ENCODE measurements at regions not wholly inside any gene's neighbourhood (a gene's known extent, or its start where the extent isn't known, plus 50 kb on each side); places are given as distances from the start of the nearest gene placed in this dataset.
A peak's percentile ranks its signal among the peaks of the same experiment; 100 is the strongest.

DNA sequence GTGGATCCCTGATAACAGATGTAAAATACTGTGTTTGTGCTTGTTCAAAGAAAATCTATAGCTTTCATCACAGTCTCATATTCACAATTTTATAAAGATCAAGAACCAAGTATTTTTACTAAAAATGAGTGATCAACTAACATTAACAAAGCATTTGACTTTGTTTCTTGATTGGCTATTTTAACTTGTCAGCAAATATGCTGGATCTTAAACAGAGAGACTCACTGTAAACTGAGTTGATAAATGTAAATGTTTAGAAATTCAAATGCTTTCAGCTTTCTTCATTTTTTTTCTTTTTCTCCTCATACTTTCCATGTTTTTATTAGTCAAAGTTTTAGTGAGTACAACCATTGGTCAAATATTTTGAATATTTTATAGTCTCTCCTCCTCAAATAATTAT, 923.0 kb upstream of the NR2F2 start:
- TF ChIP-seq EZH2 (IDR thresholded peaks at IDR 0.05; ENCODE audit: low read length, missing control alignments), result no peak
- TF ChIP-seq, protein P1, sequence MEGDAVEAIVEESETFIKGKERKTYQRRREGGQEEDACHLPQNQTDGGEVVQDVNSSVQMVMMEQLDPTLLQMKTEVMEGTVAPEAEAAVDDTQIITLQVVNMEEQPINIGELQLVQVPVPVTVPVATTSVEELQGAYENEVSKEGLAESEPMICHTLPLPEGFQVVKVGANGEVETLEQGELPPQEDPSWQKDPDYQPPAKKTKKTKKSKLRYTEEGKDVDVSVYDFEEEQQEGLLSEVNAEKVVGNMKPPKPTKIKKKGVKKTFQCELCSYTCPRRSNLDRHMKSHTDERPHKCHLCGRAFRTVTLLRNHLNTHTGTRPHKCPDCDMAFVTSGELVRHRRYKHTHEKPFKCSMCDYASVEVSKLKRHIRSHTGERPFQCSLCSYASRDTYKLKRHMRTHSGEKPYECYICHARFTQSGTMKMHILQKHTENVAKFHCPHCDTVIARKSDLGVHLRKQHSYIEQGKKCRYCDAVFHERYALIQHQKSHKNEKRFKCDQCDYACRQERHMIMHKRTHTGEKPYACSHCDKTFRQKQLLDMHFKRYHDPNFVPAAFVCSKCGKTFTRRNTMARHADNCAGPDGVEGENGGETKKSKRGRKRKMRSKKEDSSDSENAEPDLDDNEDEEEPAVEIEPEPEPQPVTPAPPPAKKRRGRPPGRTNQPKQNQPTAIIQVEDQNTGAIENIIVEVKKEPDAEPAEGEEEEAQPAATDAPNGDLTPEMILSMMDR (conservative IDR thresholded peaks at IDR 0.05 in 1 of 2, IDR thresholded peaks at IDR 0.05 in 1 of 2; ENCODE audit: low read depth in 1 of 2, low read length in 2 of 2), result no peak
- no peaks in the 10 kb centered on the region for H3K9me3 ChIP-seq (ENCODE audit: control insufficient read depth, insufficient read depth, low read depth, low read length)
- peaks cover 7% of the 10 kb centered on the region for H3K4me1 ChIP-seq (ENCODE audit: control insufficient read depth, extremely low read depth, insufficient read depth, low read length)
- H2AFZ ChIP-seq (ENCODE audit: low read length), result no peak overlapping the region
- H3K4me2 ChIP-seq (ENCODE audit: extremely low read depth, insufficient read depth, low read length), result no peak overlapping the region
- DNase-seq (ENCODE audit: low read depth in 2 of 2), result no peak
- no peak overlapping the region for H3K9ac ChIP-seq (ENCODE audit: insufficient read depth, low read length)
- no peaks in the 10 kb centered on the region for H3K36me3 ChIP-seq (ENCODE audit: control insufficient read depth, insufficient read depth, low read length)
- no peak overlapping the region for H3K27ac ChIP-seq (ENCODE audit: insufficient read depth, low read length)
- no peaks in the 10 kb centered on the region for H3K27me3 ChIP-seq (ENCODE audit: control insufficient read depth, insufficient read depth, low read length)
- H4K20me1 ChIP-seq (ENCODE audit: control insufficient read depth, extremely low read depth, insufficient read depth, low read length), result no peaks in the 10 kb centered on the region
- no peak overlapping the region for H3K4me3 ChIP-seq (replicated peaks in 1 of 4; ENCODE audit: control extremely low read depth in 1 of 4, insufficient read depth in 1 of 4, low read depth in 3 of 4, low read length in 4 of 4)
- no peaks in the 10 kb centered on the region for H3K79me2 ChIP-seq (ENCODE audit: control insufficient read depth, insufficient read depth, low read length)

DNA sequence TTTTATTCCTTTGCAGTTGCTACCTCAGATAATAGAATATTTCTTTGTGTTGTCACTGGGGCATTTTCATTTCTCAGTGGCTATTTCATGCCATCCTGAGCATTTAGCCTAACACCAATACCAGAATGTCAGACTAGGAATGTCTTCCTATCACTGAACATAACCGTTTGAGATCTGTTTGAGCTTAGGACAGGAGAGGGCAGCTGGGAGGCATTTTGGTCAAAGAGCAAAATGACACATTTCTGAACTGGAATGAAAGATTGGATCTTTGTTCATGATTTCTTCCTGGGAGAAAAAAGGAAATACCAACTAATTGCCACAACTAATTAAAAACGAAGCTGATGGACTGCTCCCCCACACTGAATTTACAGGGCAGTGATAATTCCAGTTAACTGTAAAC, 921.3 kb upstream of the NR2F2 start:
- Histone ChIP-seq H3K27me3 (ENCODE audit: control insufficient read depth, insufficient read depth, low read length) (no peaks in the 10 kb centered on the region), H3K79me2 (ENCODE audit: control insufficient read depth, insufficient read depth, low read length) (no peaks in the 10 kb centered on the region), H3K4me3 (replicated peaks in 1 of 4; ENCODE audit: control extremely low read depth in 1 of 4, insufficient read depth in 1 of 4, low read depth in 3 of 4, low read length in 4 of 4) (no peak overlapping the region), H2AFZ (ENCODE audit: low read length) (no peak overlapping the region), H3K4me2 (ENCODE audit: extremely low read depth, insufficient read depth, low read length) (no peak overlapping the region), H3K9ac (ENCODE audit: insufficient read depth, low read length) (no peak overlapping the region), H4K20me1 (ENCODE audit: control insufficient read depth, extremely low read depth, insufficient read depth, low read length) (no peaks in the 10 kb centered on the region), H3K36me3 (ENCODE audit: control insufficient read depth, insufficient read depth, low read length) (no peaks in the 10 kb centered on the region), H3K27ac (ENCODE audit: insufficient read depth, low read length) (no peak overlapping the region), H3K4me1 (ENCODE audit: control insufficient read depth, extremely low read depth, insufficient read depth, low read length) (peaks cover 7% of the 10 kb centered on the region), H3K9me3 (ENCODE audit: control insufficient read depth, insufficient read depth, low read depth, low read length) (no peaks in the 10 kb centered on the region)
- DNase-seq (ENCODE audit: low read depth in 2 of 2), result no peak
- TF ChIP-seq EZH2 (IDR thresholded peaks at IDR 0.05; ENCODE audit: low read length, missing control alignments), result no peak
- TF ChIP-seq, protein P1 (conservative IDR thresholded peaks at IDR 0.05 in 1 of 2, IDR thresholded peaks at IDR 0.05 in 1 of 2; ENCODE audit: low read depth in 1 of 2, low read length in 2 of 2), result no peak

GRCh38 chr15:95409626-95410310, 920.7 kb upstream of the NR2F2 start:
- H3K27ac ChIP-seq (ENCODE audit: insufficient read depth, low read length), result no peak overlapping the region
- H3K79me2 ChIP-seq (ENCODE audit: control insufficient read depth, insufficient read depth, low read length), result no peaks in the 10 kb centered on the region
- peak; percentile 31 to 52 for DNase-seq (ENCODE audit: low read depth in 2 of 2)
- no peaks in the 10 kb centered on the region for H3K9me3 ChIP-seq (ENCODE audit: control insufficient read depth, insufficient read depth, low read depth, low read length)
- H3K36me3 ChIP-seq (ENCODE audit: control insufficient read depth, insufficient read depth, low read length), result no peaks in the 10 kb centered on the region
- H3K4me2 ChIP-seq (ENCODE audit: extremely low read depth, insufficient read depth, low read length), result no peak overlapping the region
- H4K20me1 ChIP-seq (ENCODE audit: control insufficient read depth, extremely low read depth, insufficient read depth, low read length), result no peaks in the 10 kb centered on the region
- peaks cover 7% of the 10 kb centered on the region for H3K4me1 ChIP-seq (ENCODE audit: control insufficient read depth, extremely low read depth, insufficient read depth, low read length)
- no peak overlapping the region for H2AFZ ChIP-seq (ENCODE audit: low read length)
- H3K27me3 ChIP-seq (ENCODE audit: control insufficient read depth, insufficient read depth, low read length), result no peaks in the 10 kb centered on the region
- H3K9ac ChIP-seq (ENCODE audit: insufficient read depth, low read length), result no peak overlapping the region
- TF ChIP-seq, protein P1 (conservative IDR thresholded peaks at IDR 0.05 in 1 of 2, IDR thresholded peaks at IDR 0.05 in 1 of 2; ENCODE audit: low read depth in 1 of 2, low read length in 2 of 2), result no peak
- no peak for TF ChIP-seq EZH2 (IDR thresholded peaks at IDR 0.05; ENCODE audit: low read length, missing control alignments)
- no peak overlapping the region for H3K4me3 ChIP-seq (replicated peaks in 1 of 4; ENCODE audit: control extremely low read depth in 1 of 4, insufficient read depth in 1 of 4, low read depth in 3 of 4, low read length in 4 of 4)

Data from fibroblast of lung (primary cell).